Astrocyte (in vitro differentiated cells and primary cell): ENCODE measurements at regions not wholly inside any gene's neighbourhood (a gene's known extent, or its start where the extent isn't known, plus 50 kb on each side); places are given as distances from the start of the nearest gene placed in this dataset.

Experiments
- DNase-seq: peaks from one replicate; pipeline ENCODE4 v3.0.0-alpha.2; 2010; ENCODE audit warnings: low read depth
- FAIRE-seq: peaks from 2 replicates; lab custom pipeline; 2011; peaks lifted over from hg19 to GRCh38; lab: Jason Lieb, UNC
- H2AFZ ChIP-seq: 2 replicates; pipeline ENCODE4 v1.6.0; 2012; ENCODE audit warnings: low read depth, low read length, inconsistent platforms
- H3K27ac ChIP-seq: 2 replicates; pipeline ENCODE4 v1.5.1; 2011; ENCODE audit warnings: low read depth, low read length, inconsistent platforms
- H3K27me3 ChIP-seq: 2 replicates; pipeline ENCODE4 v1.6.0; 2011; ENCODE audit warnings: low read length, inconsistent platforms; ENCODE audit not compliant: insufficient read depth
- H3K36me3 ChIP-seq: 2 replicates; pipeline ENCODE4 v1.5.1; 2011; ENCODE audit warnings: low read length, inconsistent platforms; ENCODE audit not compliant: insufficient read depth
- H3K4me1 ChIP-seq: 2 replicates; pipeline ENCODE4 v1.5.1; 2011; ENCODE audit warnings: low read length, inconsistent platforms; ENCODE audit not compliant: insufficient read depth
- H3K4me2 ChIP-seq: 2 replicates; pipeline ENCODE4 v1.6.0; 2012; ENCODE audit warnings: low read length, inconsistent platforms
- H3K4me3 ChIP-seq: 2 replicates; pipeline ENCODE4 v1.5.1; 2011; ENCODE audit warnings: low read depth, mild to moderate bottlenecking, low read length, inconsistent platforms; ENCODE audit not compliant: insufficient read depth
- H3K79me2 ChIP-seq: 2 replicates; pipeline ENCODE4 v1.6.0; 2012; ENCODE audit warnings: mild to moderate bottlenecking, low read length, inconsistent platforms; ENCODE audit not compliant: insufficient read depth
- H3K9ac ChIP-seq: 2 replicates; pipeline ENCODE4 v1.6.0; 2012; ENCODE audit warnings: mild to moderate bottlenecking, low read length, inconsistent platforms
- H3K9me3 ChIP-seq: 2 replicates; pipeline ENCODE4 v1.5.1; 2012; ENCODE audit warnings: low read depth, mild to moderate bottlenecking, low read length, inconsistent platforms; ENCODE audit not compliant: insufficient read depth
- H4K20me1 ChIP-seq: 2 replicates; pipeline ENCODE4 v1.6.0; 2012; ENCODE audit warnings: low read length, inconsistent platforms; ENCODE audit not compliant: insufficient read depth
- H3K27ac Mint-ChIP-seq: one replicate; pipeline ENCODE4 v1.8.0; 2021; ENCODE audit warnings: mild to moderate bottlenecking, mixed read lengths; ENCODE audit not compliant: unreplicated experiment
- H3K27me3 Mint-ChIP-seq: one replicate; pipeline ENCODE4 v1.8.0; 2021; ENCODE audit warnings: low read depth, mixed read lengths; ENCODE audit not compliant: unreplicated experiment
- H3K36me3 Mint-ChIP-seq: one replicate; pipeline ENCODE4 v1.8.0; 2021; ENCODE audit warnings: low read depth, mixed read lengths; ENCODE audit not compliant: unreplicated experiment
- H3K4me1 Mint-ChIP-seq: one replicate; pipeline ENCODE4 v1.8.0; 2021; ENCODE audit warnings: low read depth, mixed read lengths; ENCODE audit not compliant: unreplicated experiment
- H3K4me3 Mint-ChIP-seq: one replicate; pipeline ENCODE4 v1.8.0; 2021; ENCODE audit warnings: mild to moderate bottlenecking, moderate library complexity, mixed read lengths; ENCODE audit not compliant: unreplicated experiment
- H3K9me3 Mint-ChIP-seq: one replicate; pipeline ENCODE4 v1.8.0; 2021; ENCODE audit warnings: mild to moderate bottlenecking, mixed read lengths; ENCODE audit not compliant: unreplicated experiment
- CTCF ChIP-seq: IDR thresholded peaks from 2 replicates; pipeline ENCODE4 v1.5.1; 2011; ENCODE audit warnings: low read depth, mild to moderate bottlenecking, inconsistent platforms, low read length, moderate library complexity; ENCODE audit not compliant: insufficient read depth
- EZH2 ChIP-seq: IDR thresholded peaks from 2 replicates; pipeline ENCODE4 v1.6.1; 2012; ENCODE audit warnings: mild to moderate bottlenecking, low read length, inconsistent platforms; ENCODE audit not compliant: insufficient read depth

- H3K4me3 ChIP-seq: no peak overlapping the region
- no peaks in the 10 kb centered on the region for H3K9me3 ChIP-seq
- H3K4me2 ChIP-seq: no peak overlapping the region
- H3K4me1 ChIP-seq: no peaks in the 10 kb centered on the region
- H3K36me3 Mint-ChIP-seq: peaks cover 2% of the 10 kb centered on the region
- H4K20me1 ChIP-seq: no peaks in the 10 kb centered on the region
- no peak overlapping the region for H3K27ac Mint-ChIP-seq
- H3K79me2 ChIP-seq: no peaks in the 10 kb centered on the region
- H3K9ac ChIP-seq: no peak overlapping the region
- H3K4me1 Mint-ChIP-seq: no peaks in the 10 kb centered on the region
- DNase-seq (no peak), FAIRE-seq (no peak)
- H3K27me3 ChIP-seq: no peaks in the 10 kb centered on the region
- no peak overlapping the region for H3K4me3 Mint-ChIP-seq
- H3K27me3 Mint-ChIP-seq: no peaks in the 10 kb centered on the region
- H3K27ac ChIP-seq: no peak overlapping the region
- H2AFZ ChIP-seq: no peak overlapping the region
- no peak for TF ChIP-seq CTCF
- TF ChIP-seq EZH2: no peak
- no peaks in the 10 kb centered on the region for H3K36me3 ChIP-seq
- H3K9me3 Mint-ChIP-seq: peaks cover 7% of the 10 kb centered on the region
Observed at GRCh38 chr5:62795926-62796325, 217.3 kb downstream of the LRRC70 start.

- H3K4me1 ChIP-seq: no peaks in the 10 kb centered on the region
- Mint-ChIP-seq H3K36me3 (peaks cover 2% of the 10 kb centered on the region), H3K27me3 (no peaks in the 10 kb centered on the region), H3K27ac (no peak overlapping the region), H3K9me3 (peaks cover 7% of the 10 kb centered on the region), H3K4me1 (no peaks in the 10 kb centered on the region), H3K4me3 (no peak overlapping the region)
- H4K20me1 ChIP-seq: no peaks in the 10 kb centered on the region
- H3K9ac ChIP-seq: no peak overlapping the region
- no peak overlapping the region for H3K4me2 ChIP-seq
- TF ChIP-seq EZH2 (no peak), CTCF (no peak)
- no peak for DNase-seq
- H3K4me3 ChIP-seq: no peak overlapping the region
- no peaks in the 10 kb centered on the region for H3K9me3 ChIP-seq
- no peak overlapping the region for H2AFZ ChIP-seq
- no peaks in the 10 kb centered on the region for H3K79me2 ChIP-seq
- H3K27me3 ChIP-seq: no peaks in the 10 kb centered on the region
- H3K27ac ChIP-seq: no peak overlapping the region
- no peaks in the 10 kb centered on the region for H3K36me3 ChIP-seq
- FAIRE-seq: no peak
Observed at GRCh38 chr5:62794456-62794855, 215.8 kb downstream of the LRRC70 start.

DNA sequence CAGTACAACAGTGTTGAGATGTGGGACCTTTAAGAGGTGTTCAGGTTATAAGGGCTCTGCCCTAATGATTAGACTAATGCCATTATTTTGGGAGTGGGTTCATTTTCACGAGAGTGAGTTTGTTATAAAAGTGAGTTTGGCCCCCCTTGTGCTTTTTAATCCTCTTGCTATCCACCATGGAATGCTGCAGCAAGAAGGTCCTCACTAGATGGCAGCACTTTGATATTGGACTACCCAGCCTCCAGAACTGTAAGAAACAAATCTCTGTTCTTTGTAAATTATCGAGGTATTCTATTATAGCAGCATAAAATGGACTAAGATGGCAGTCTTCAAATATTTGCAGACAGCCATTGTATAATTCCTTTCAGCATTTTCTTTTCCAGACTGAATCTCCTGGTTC lies 212.4 kb downstream of the LRRC70 start:
- Histone ChIP-seq H3K36me3 (no peaks in the 10 kb centered on the region), H4K20me1 (no peaks in the 10 kb centered on the region), H3K4me3 (no peak overlapping the region), H3K9ac (no peak overlapping the region), H3K4me2 (no peak overlapping the region), H3K79me2 (no peaks in the 10 kb centered on the region), H3K9me3 (no peaks in the 10 kb centered on the region), H3K27me3 (no peaks in the 10 kb centered on the region), H3K4me1 (no peaks in the 10 kb centered on the region), H2AFZ (no peak overlapping the region), H3K27ac (no peak overlapping the region)
- TF ChIP-seq CTCF (peak; percentile 4), EZH2 (no peak)
- no peaks in the 10 kb centered on the region for H3K4me1 Mint-ChIP-seq
- H3K9me3 Mint-ChIP-seq: peaks cover 3% of the 10 kb centered on the region
- no peak overlapping the region for H3K27ac Mint-ChIP-seq
- H3K36me3 Mint-ChIP-seq: no peaks in the 10 kb centered on the region
- H3K27me3 Mint-ChIP-seq: no peaks in the 10 kb centered on the region
- DNase-seq (no peak), FAIRE-seq (no peak)
- H3K4me3 Mint-ChIP-seq: no peak overlapping the region
